Omental fat pad (tissue), 3 donors: ENCODE measurements at regions not wholly inside any gene's neighbourhood (a gene's known extent, or its start where the extent isn't known, plus 50 kb on each side); places are given as distances from the start of the nearest gene placed in this dataset.

Source experiments
- ATAC-seq: fragments of 150-250 bp; one replicate; pipeline ENCODE4 v1.9.1; 2016; ENCODE audit warnings: mild to moderate bottlenecking, moderate library complexity; ENCODE audit not compliant: low FRiP score
- DNase-seq: peaks from one replicate; pipeline ENCODE4 v3.0.0-alpha.2; 2019; ENCODE audit warnings: low spot score
- CTCF ChIP-seq, 3 donors: fragments of 450-650 bp; IDR thresholded peaks; one replicate each; pipeline ENCODE4 v1.5.1; 2016 to 2017; ENCODE audit warnings: antibody characterized with exemption in 3 of 3, mild to moderate bottlenecking in 3 of 3, moderate library complexity in 2 of 3

DNA sequence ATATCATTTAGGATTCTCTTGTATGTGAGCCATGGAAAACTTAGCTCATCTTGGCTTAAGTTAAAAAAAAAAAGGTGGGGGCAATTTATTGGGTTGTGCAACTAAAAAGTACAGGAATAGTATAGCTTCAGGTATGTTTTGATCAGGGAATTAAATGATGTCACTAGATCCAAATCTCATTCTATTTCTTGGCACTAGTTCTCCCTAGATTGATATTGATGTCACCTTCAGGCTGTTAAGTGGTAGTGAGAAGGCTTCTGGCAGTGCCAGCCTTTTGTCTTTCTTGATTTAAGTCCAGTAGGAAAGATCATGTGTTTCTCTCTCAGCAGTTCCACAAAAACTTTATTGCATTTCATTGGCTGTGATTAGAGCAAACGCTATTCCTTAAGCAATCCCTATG lies 65.0 kb upstream of the ZBED5 start:
- no peak for ATAC-seq
- no peak for TF ChIP-seq CTCF (IDR thresholded peaks at IDR 0.05)
- DNase-seq, result no peak

DNA sequence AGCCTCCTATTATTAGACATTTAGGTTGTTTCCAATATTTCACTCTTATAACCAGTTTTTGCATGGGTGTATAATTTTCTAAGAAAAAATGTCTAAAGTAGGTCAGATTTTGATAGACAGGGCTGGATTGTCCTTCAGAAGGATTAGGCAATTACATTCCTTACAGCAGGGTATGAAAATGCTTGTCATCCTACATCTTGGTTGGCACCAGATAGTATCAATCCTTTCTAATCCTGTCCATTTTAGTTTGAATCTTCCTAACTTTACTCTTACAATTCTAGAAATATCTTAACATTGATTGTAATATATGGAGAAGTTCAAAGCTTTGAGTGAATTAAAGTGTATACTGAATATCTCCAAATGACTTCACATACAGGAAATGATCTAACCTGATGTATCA lies 63.0 kb upstream of the ZBED5 start:
- DNase-seq (no peak), ATAC-seq (no peak)
- TF ChIP-seq CTCF (IDR thresholded peaks at IDR 0.05), result no peak

DNA sequence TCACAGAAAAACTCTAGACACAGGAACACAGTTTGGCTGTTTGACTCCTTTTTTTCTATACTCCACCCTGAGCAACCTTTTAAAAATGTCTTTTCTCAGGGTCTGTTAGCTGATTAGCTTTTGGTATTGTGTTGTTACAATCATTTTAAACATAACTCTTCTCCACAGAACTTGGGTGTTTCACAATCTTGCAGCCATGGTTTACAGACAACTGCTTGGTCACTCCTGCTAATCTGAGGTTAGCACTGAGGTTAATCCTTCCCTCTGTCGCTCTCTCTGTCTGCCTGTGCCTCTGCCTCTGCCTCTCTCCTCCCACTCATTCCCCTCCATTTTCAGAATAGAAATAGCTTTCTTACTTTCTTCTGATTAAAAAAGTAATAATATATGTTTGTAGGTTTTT lies 62.4 kb upstream of the ZBED5 start:
- TF ChIP-seq CTCF (IDR thresholded peaks at IDR 0.05), result no peak
- no peak for DNase-seq
- ATAC-seq, result peak; percentile 13

DNA sequence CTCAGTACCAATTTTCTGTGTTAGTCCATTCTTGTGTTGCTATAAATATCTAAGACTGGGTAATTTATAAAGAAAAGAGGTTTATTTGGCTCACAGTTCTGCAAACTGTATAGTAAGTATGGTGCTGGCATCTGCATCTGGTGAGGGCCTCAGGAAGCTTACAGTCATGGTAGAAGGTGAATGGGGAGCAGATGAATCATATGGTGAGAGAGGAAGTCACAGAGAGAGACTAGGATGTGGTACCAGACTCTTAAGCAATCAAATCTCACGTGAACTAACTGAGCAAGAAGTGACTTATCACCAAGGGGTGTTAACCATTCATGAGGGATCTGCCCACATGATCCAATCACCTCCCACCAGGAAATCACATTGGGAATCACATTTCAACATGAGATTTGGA lies 60.8 kb upstream of the ZBED5 start:
- no peak for ATAC-seq
- no peak for TF ChIP-seq CTCF (IDR thresholded peaks at IDR 0.05)
- DNase-seq, result no peak

GRCh38 chr11:10918275-10918674 lies 60.4 kb upstream of the ZBED5 start:
- no peak for ATAC-seq
- no peak for TF ChIP-seq CTCF (IDR thresholded peaks at IDR 0.05)

GRCh38 chr11:10917802-10918201 lies 59.9 kb upstream of the ZBED5 start:
- TF ChIP-seq CTCF (IDR thresholded peaks at IDR 0.05), result no peak
- ATAC-seq, result no peak

More at GRCh38 chr11:10918275-10918674, 60.4 kb upstream of the ZBED5 start:
- DNase-seq, result no peak

GRCh38 chr11:10916665-10917064 lies 58.8 kb upstream of the ZBED5 start:
- DNase-seq (no peak), ATAC-seq (peak; percentile 34)
- no peak for TF ChIP-seq CTCF (IDR thresholded peaks at IDR 0.05)

More at GRCh38 chr11:10917802-10918201, 59.9 kb upstream of the ZBED5 start:
- no peak for DNase-seq
